Erythroblast (primary cell): ENCODE measurements at regions not wholly inside any gene's neighbourhood (a gene's known extent, or its start where the extent isn't known, plus 50 kb on each side); places are given as distances from the start of the nearest gene placed in this dataset.

Experiments used
- GATA1 ChIP-seq: IDR thresholded peaks from 2 replicates; pipeline ENCODE4 v1.6.1; 2011; ENCODE audit warnings: low read depth, mild to moderate bottlenecking, control low read depth, low read length, moderate library complexity
- POLR2A ChIP-seq: IDR thresholded peaks from 2 replicates; pipeline ENCODE4 v1.6.1; 2011; ENCODE audit warnings: mild to moderate bottlenecking, low read length

- no peak for TF ChIP-seq GATA1
- TF ChIP-seq POLR2A: no peak
Measured at GRCh38 chr2:114091010-114091409, 201.1 kb downstream of the ACTR3 start.
